HepG2 (cell line): ENCODE measurements at regions not wholly inside any gene's neighbourhood (a gene's known extent, or its start where the extent isn't known, plus 50 kb on each side); places are given as distances from the start of the nearest gene placed in this dataset.

Experiments used
- ARID3A ChIP-seq: IDR thresholded peaks from 2 replicates; pipeline ENCODE4 v1.6.1; 2012; ENCODE audit warnings: low read depth, low read length, improper control_type of control experiment
- GMEB2 ChIP-seq: IDR thresholded peaks from 2 replicates; pipeline ENCODE4 v1.6.1; 2016; ENCODE audit warnings: missing biosample characterization, missing genetic modification reagents, low read depth
- IRF1 ChIP-seq: sonication (generic); formaldehyde crosslinking; IDR thresholded peaks from 2 replicates; pipeline ENCODE4 v1.4.0; 2020; ENCODE audit warnings: low read depth, mild to moderate bottlenecking, missing genetic modification reagents
- PITX1 ChIP-seq: sonication (generic); formaldehyde crosslinking; IDR thresholded peaks from 2 replicates; pipeline ENCODE4 v1.5.1; 2020; ENCODE audit warnings: mild to moderate bottlenecking, missing genetic modification reagents
- SMARCE1 ChIP-seq: fragments of 450-650 bp; IDR thresholded peaks from 2 replicates; pipeline ENCODE4 v1.6.1; 2017; ENCODE audit warnings: borderline replicate concordance
- SRY ChIP-seq: sonication (generic); formaldehyde crosslinking; IDR thresholded peaks from 2 replicates; pipeline ENCODE4 v1.8.0; 2022; ENCODE audit warnings: mild to moderate bottlenecking, missing genetic modification reagents
- SSRP1 ChIP-seq: IDR thresholded peaks from 2 replicates; pipeline ENCODE4 v1.6.1; 2016; ENCODE audit warnings: control low read depth
- TRAFD1 ChIP-seq: sonication (generic); formaldehyde crosslinking; IDR thresholded peaks from 2 replicates; pipeline ENCODE4 v1.5.1; 2020; ENCODE audit warnings: missing genetic modification reagents, mild to moderate bottlenecking, borderline replicate concordance
- TSC22D2 ChIP-seq: sonication (generic); formaldehyde crosslinking; IDR thresholded peaks from 2 replicates; pipeline ENCODE4 v1.5.1; 2020; ENCODE audit warnings: missing genetic modification reagents, mild to moderate bottlenecking, borderline replicate concordance
- XBP1 ChIP-seq: sonication (generic); formaldehyde crosslinking; IDR thresholded peaks from 2 replicates; pipeline ENCODE4 v1.5.0; 2020; ENCODE audit warnings: missing genetic modification reagents
- ZBTB33 ChIP-seq: sonication (generic); formaldehyde crosslinking; IDR thresholded peaks from 2 replicates; pipeline ENCODE4 v1.4.0; 2020; ENCODE audit warnings: missing genetic modification reagents
- ZFP91 ChIP-seq: sonication (generic); formaldehyde crosslinking; IDR thresholded peaks from 2 replicates; pipeline ENCODE4 v1.9.0; 2022; ENCODE audit warnings: missing genetic modification reagents, mild to moderate bottlenecking, borderline replicate concordance
- ZMAT3 ChIP-seq: sonication (generic); formaldehyde crosslinking; conservative IDR thresholded peaks from 2 replicates; pipeline ENCODE4 v1.7.0; 2021; ENCODE audit warnings: missing genetic modification reagents
- ZNF317 ChIP-seq: sonication (generic); formaldehyde crosslinking; IDR thresholded peaks from 2 replicates; pipeline ENCODE4 v1.5.0; 2020; ENCODE audit warnings: mild to moderate bottlenecking, missing genetic modification reagents
- ZNF501 ChIP-seq: sonication (generic); formaldehyde crosslinking; IDR thresholded peaks from 2 replicates; pipeline ENCODE4 v1.5.1; 2020; ENCODE audit warnings: mild to moderate bottlenecking, moderate library complexity, missing genetic modification reagents
- ZNF512 ChIP-seq: sonication (generic); formaldehyde crosslinking; IDR thresholded peaks from 2 replicates; pipeline ENCODE4 v1.4.0; 2020; ENCODE audit warnings: mild to moderate bottlenecking, missing genetic modification reagents
- ZNF652 ChIP-seq: IDR thresholded peaks from 2 replicates; pipeline ENCODE4 v1.6.1; 2016; ENCODE audit warnings: low read depth, borderline replicate concordance

GRCh38 chr15:26082221-26083109 lies 219.3 kb upstream of the ATP10A start (continued):
- no peak; the same call in 1 of the 2 replicates for TF ChIP-seq TRAFD1
- peak; percentile 83 for TF ChIP-seq ZMAT3 (CRISPR knock-in tag)
- TF ChIP-seq IRF1, result no peak
- peak; percentile 57; the same call in 1 of the 2 replicates for TF ChIP-seq XBP1
- TF ChIP-seq ZNF512, result no peak
- no peak for TF ChIP-seq ARID3A
- TF ChIP-seq SRY (CRISPR knock-in tag), result 0 out of 2 replicates have a peak, but pooled peaks have one; percentile 24
- TF ChIP-seq PITX1 (CRISPR knock-in tag), result no peak
- no peak for TF ChIP-seq TSC22D2
- peak; percentile 69; the same call in 1 of the 2 replicates for TF ChIP-seq ZFP91
- TF ChIP-seq ZBTB33 (CRISPR knock-in tag), result no peak
- TF ChIP-seq ZNF501 (CRISPR knock-in tag), result peak; percentile 78
- peak; percentile 74 for TF ChIP-seq ZNF317 (CRISPR knock-in tag)
- TF ChIP-seq SSRP1 (CRISPR knock-in tag), result no peak
- TF ChIP-seq SMARCE1, result no peak
- no peak for TF ChIP-seq ZNF652 (CRISPR knock-in tag)
- no peak for TF ChIP-seq GMEB2 (CRISPR knock-in tag)
